Activated CD4-positive, alpha-beta T cell treated with anti-CD3 and anti-CD28 coated beads for 36 hours (primary cell): ENCODE measurements at regions not wholly inside any gene's neighbourhood (a gene's known extent, or its start where the extent isn't known, plus 50 kb on each side); places are given as distances from the start of the nearest gene placed in this dataset.
"Not testable (repeated sequence)": the region's sequence is repeated elsewhere in the genome, so short reads cannot be mapped to it uniquely, and the experiment has no call there.

ENCODE experiments used
- ATAC-seq: fragments of 200-7000 bp; cut with Tn5 transposase; one replicate; pipeline ENCODE4 v1.10.0; 2021; ENCODE audit warnings: mild to moderate bottlenecking, moderate library complexity
- CTCF ChIA-PET: fragments of 350-600 bp; sonication (Branson Sonifier 250); formaldehyde crosslinking; loops from one replicate; lab custom pipeline; 2021; ENCODE audit warnings: antibody characterized with exemption; lab: Charles Lee
- POLR2A ChIA-PET: fragments of 350-600 bp; sonication (Branson Sonifier 250); formaldehyde crosslinking; loops from one replicate; lab custom pipeline; 2021; ENCODE audit warnings: antibody characterized with exemption, inconsistent platforms; lab: Charles Lee
- DNase-seq: peaks from one replicate; pipeline ENCODE4 v3.0.0-alpha.2; 2020
- H3K27ac Mint-ChIP-seq: one replicate; pipeline ENCODE4 v1.8.0; 2021; ENCODE audit warnings: mixed read lengths
- H3K27me3 Mint-ChIP-seq: one replicate; pipeline ENCODE4 v1.8.0; 2021; ENCODE audit warnings: mixed read lengths
- H3K36me3 Mint-ChIP-seq: one replicate; pipeline ENCODE4 v1.8.0; 2021; ENCODE audit warnings: low read depth, mixed read lengths
- H3K4me1 Mint-ChIP-seq: one replicate; pipeline ENCODE4 v1.8.0; 2021; ENCODE audit warnings: mixed read lengths
- H3K4me3 Mint-ChIP-seq: one replicate; pipeline ENCODE4 v1.8.0; 2021; ENCODE audit warnings: mild to moderate bottlenecking, moderate library complexity, mixed read lengths
- H3K9me3 Mint-ChIP-seq: one replicate; pipeline ENCODE4 v1.8.0; 2021; ENCODE audit warnings: low read depth, mixed read lengths
- intact Hi-C, 2 experiments: fragments of 100-400 bp; cut with DNase I in 1 of 2; cut with micrococcal nuclease in 1 of 2; formaldehyde crosslinking; loops; one replicate each; pipeline versions ENCODE4 v1.14.2 to v1.15.1; 2022 to 2024; cut with DNase I, micrococcal nuclease

GRCh38 chr2:54038835-54039234 is 68.0 kb upstream of the PSME4 start:
- DNase-seq (no peak), ATAC-seq (no peak)
- Mint-ChIP-seq H3K36me3 (peaks cover 7% of the 10 kb centered on the region), H3K4me1 (no peaks in the 10 kb centered on the region), H3K27me3 (no peaks in the 10 kb centered on the region), H3K4me3 (no peak overlapping the region), H3K27ac (no peak overlapping the region), H3K9me3 (no peaks in the 10 kb centered on the region)
- ChIA-PET POLR2A (no interaction called here), CTCF (no interaction called here)
- intact Hi-C loops = no loop called here

GRCh38 chr2:54031288-54031687 is 60.5 kb upstream of the PSME4 start:
- H3K36me3 Mint-ChIP-seq, H3K4me1 Mint-ChIP-seq, H3K4me3 Mint-ChIP-seq, DNase-seq, POLR2A ChIA-PET, intact Hi-C loops, CTCF ChIA-PET, H3K27me3 Mint-ChIP-seq, H3K27ac Mint-ChIP-seq, ATAC-seq, H3K9me3 Mint-ChIP-seq: not testable (repeated sequence)

GRCh38 chr2:54030806-54031205 is 60.0 kb upstream of the PSME4 start:
- no peak overlapping the region for H3K4me3 Mint-ChIP-seq
- POLR2A ChIA-PET = no interaction called here
- DNase-seq (no peak), ATAC-seq (no peak)
- CTCF ChIA-PET = no interaction called here
- no peaks in the 10 kb centered on the region for H3K27me3 Mint-ChIP-seq
- H3K4me1 Mint-ChIP-seq = no peaks in the 10 kb centered on the region
- H3K9me3 Mint-ChIP-seq = peaks cover 6% of the 10 kb centered on the region
- peaks cover 2% of the 10 kb centered on the region for H3K36me3 Mint-ChIP-seq
- H3K27ac Mint-ChIP-seq = no peak overlapping the region
- intact Hi-C loops = no loop called here

- Mint-ChIP-seq H3K4me1 (peaks cover 2% of the 10 kb centered on the region), H3K27ac (no peak overlapping the region), H3K27me3 (no peaks in the 10 kb centered on the region), H3K36me3 (peaks cover 2% of the 10 kb centered on the region), H3K9me3 (peaks cover 6% of the 10 kb centered on the region), H3K4me3 (no peak overlapping the region)
- DNase-seq (no peak), ATAC-seq (no peak)
- intact Hi-C loops = no loop called here
- POLR2A ChIA-PET = no interaction called here
- CTCF ChIA-PET = no interaction called here
Measured at GRCh38 chr2:54030396-54030741, 59.6 kb upstream of the PSME4 start.

- ChIA-PET POLR2A (no interaction called here), CTCF (no interaction called here)
- ATAC-seq = no peak
- H3K4me1 Mint-ChIP-seq = peaks cover 5% of the 10 kb centered on the region
- intact Hi-C loops = no loop called here
- H3K27me3 Mint-ChIP-seq = no peaks in the 10 kb centered on the region
- peaks cover 6% of the 10 kb centered on the region for H3K9me3 Mint-ChIP-seq
- no peak for DNase-seq
- H3K36me3 Mint-ChIP-seq = peaks cover 2% of the 10 kb centered on the region
- no peak overlapping the region for H3K4me3 Mint-ChIP-seq
- no peak overlapping the region for H3K27ac Mint-ChIP-seq
Measured at GRCh38 chr2:54029721-54030395, 59.1 kb upstream of the PSME4 start.

DNA sequence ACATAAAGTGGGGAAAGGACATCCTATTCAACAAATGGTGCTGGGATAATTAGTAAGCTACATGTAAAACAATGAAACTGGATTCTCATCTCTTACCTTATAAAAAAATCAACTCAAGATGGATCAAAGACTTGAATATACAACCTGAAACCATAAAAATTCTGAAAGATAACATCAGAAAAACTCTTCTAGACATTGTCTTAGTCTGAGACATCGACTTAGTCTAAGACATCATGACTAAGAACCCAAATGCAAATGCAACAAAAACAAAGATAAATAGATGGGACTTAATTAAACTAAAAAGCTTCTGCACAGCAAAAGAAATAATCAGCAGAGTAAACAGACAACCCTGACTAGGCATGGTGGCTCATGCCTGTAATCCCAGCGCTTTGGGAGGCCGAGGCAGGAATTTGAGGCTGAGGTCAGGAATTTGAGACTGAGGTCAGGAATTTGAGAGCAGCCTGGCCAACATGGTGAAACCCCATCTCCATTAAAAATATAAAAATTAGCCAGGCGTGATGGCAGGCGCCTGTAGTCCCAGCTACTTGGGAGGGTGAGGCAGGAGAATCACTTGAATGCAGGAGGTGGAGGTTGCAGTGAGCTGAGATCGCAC is 54.8 kb upstream of the PSME4 start:
- ATAC-seq, H3K4me1 Mint-ChIP-seq, intact Hi-C loops, H3K4me3 Mint-ChIP-seq, POLR2A ChIA-PET, H3K27ac Mint-ChIP-seq, DNase-seq, H3K27me3 Mint-ChIP-seq, H3K36me3 Mint-ChIP-seq: not testable (repeated sequence)
- peaks cover 13% of the 10 kb centered on the region for H3K9me3 Mint-ChIP-seq
- CTCF ChIA-PET = interaction anchor here (0.6 kb wide), 1 partner anchor 787 kb away, joined by 3 read pairs; no protein-coding TSS in a partner anchor

GRCh38 chr2:54024576-54024975 is 53.8 kb upstream of the PSME4 start:
- Mint-ChIP-seq H3K4me1 (peaks cover 7% of the 10 kb centered on the region), H3K4me3 (no peak overlapping the region), H3K9me3 (peaks cover 13% of the 10 kb centered on the region), H3K36me3 (peaks cover 12% of the 10 kb centered on the region), H3K27me3 (no peaks in the 10 kb centered on the region), H3K27ac (no peak overlapping the region)
- ChIA-PET POLR2A (no interaction called here), CTCF (no interaction called here)
- DNase-seq (no peak), ATAC-seq (no peak)
- intact Hi-C loops = no loop called here

DNA sequence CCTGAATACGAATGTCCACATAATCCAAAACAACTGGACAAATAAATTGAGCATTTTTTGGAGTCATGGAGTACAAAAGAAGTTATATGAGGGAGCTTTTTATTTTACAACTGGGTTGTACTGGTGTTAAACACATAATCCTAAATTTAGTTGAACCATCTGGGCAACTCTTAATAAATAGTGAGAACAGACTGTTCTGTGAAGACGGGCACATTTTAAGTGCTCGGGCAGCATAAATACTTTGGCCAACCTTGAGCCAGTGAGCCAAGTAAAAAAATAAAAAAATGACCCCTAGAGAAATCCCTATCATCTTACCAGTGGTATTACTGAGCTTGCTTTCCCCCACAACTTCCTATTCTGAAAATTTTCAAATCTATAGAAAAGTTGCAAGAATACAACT is 50.9 kb upstream of the PSME4 start:
- ATAC-seq (no peak), DNase-seq (no peak)
- ChIA-PET POLR2A (no interaction called here), CTCF (interaction anchor here (0.6 kb wide), 1 partner anchor 16 kb away, joined by 3 read pairs; no protein-coding TSS in a partner anchor)
- no peak overlapping the region for H3K4me3 Mint-ChIP-seq
- intact Hi-C loops = no loop called here
- peaks cover 7% of the 10 kb centered on the region for H3K4me1 Mint-ChIP-seq
- peaks cover 12% of the 10 kb centered on the region for H3K36me3 Mint-ChIP-seq
- no peaks in the 10 kb centered on the region for H3K27me3 Mint-ChIP-seq
- no peak overlapping the region for H3K27ac Mint-ChIP-seq
- H3K9me3 Mint-ChIP-seq = peaks cover 13% of the 10 kb centered on the region

- no peak for ATAC-seq
- DNase-seq = no peak
- peaks cover 12% of the 10 kb centered on the region for H3K36me3 Mint-ChIP-seq
- no peak overlapping the region for H3K4me3 Mint-ChIP-seq
- ChIA-PET POLR2A (no interaction called here), CTCF (no interaction called here)
- intact Hi-C loops = no loop called here
- peaks cover 13% of the 10 kb centered on the region for H3K9me3 Mint-ChIP-seq
- H3K27ac Mint-ChIP-seq = no peak overlapping the region
- H3K27me3 Mint-ChIP-seq = no peaks in the 10 kb centered on the region
- H3K4me1 Mint-ChIP-seq = peaks cover 7% of the 10 kb centered on the region
Measured at GRCh38 chr2:54020793-54021414, 50.1 kb upstream of the PSME4 start.
